Neural cell (in vitro differentiated cells): ENCODE measurements at regions not wholly inside any gene's neighbourhood (a gene's known extent, or its start where the extent isn't known, plus 50 kb on each side); places are given as distances from the start of the nearest gene placed in this dataset.

ENCODE experiments used
- H2AFZ ChIP-seq: fragments of 200-600, 300-800 bp; sonication (generic), shearing (Covaris generic); 2 replicates; pipeline ENCODE4 v1.6.0; 2014; ENCODE audit warnings: low read depth, mild to moderate bottlenecking, antibody characterized with exemption, low read length, moderate library complexity
- H3F3A ChIP-seq: fragments of 200-600 bp; shearing (Covaris generic); 2 replicates; pipeline ENCODE4 v1.6.1; 2016; ENCODE audit warnings: mild to moderate bottlenecking, moderate library complexity, mixed read lengths, antibody characterized with exemption, low read length; ENCODE audit not compliant: insufficient read depth, poor library complexity, severe bottlenecking
- H3K27ac ChIP-seq: fragments of 200-600, 300-800 bp; sonication (generic), shearing (Covaris generic); 2 replicates; pipeline ENCODE4 v1.5.1; 2014; ENCODE audit warnings: mild to moderate bottlenecking, low read length, moderate library complexity
- H3K27me3 ChIP-seq: fragments of 300-800, 200-600 bp; sonication (generic), shearing (Covaris generic); 2 replicates; pipeline ENCODE4 v1.6.0; 2014; ENCODE audit warnings: mild to moderate bottlenecking, low read depth, low read length, moderate library complexity; ENCODE audit not compliant: insufficient read depth
- H3K36me3 ChIP-seq: fragments of 300-800, 200-600 bp; sonication (generic), shearing (Covaris generic); 2 replicates; pipeline ENCODE4 v1.5.1; 2014; ENCODE audit warnings: mild to moderate bottlenecking, antibody characterized with exemption, low read length, moderate library complexity; ENCODE audit not compliant: insufficient read depth
- H3K4me2 ChIP-seq: fragments of 300-800, 200-600 bp; sonication (generic), shearing (Covaris generic); 2 replicates; pipeline ENCODE4 v1.6.0; 2014; ENCODE audit warnings: mild to moderate bottlenecking, low read length
- H3K4me3 ChIP-seq: fragments of 300-800, 200-600 bp; sonication (generic), shearing (Covaris generic); 2 replicates; pipeline ENCODE4 v1.5.1; 2014; ENCODE audit warnings: mild to moderate bottlenecking, low read length, moderate library complexity
- H3K79me2 ChIP-seq: fragments of 200-600 bp; shearing (Covaris generic); replicated peaks from 2 replicates; pipeline ENCODE4 v1.6.0; 2014; ENCODE audit warnings: mild to moderate bottlenecking, low read length, moderate library complexity; ENCODE audit not compliant: insufficient read depth
- H3K9ac ChIP-seq: fragments of 300-800, 200-600 bp; sonication (generic), shearing (Covaris generic); 2 replicates; pipeline ENCODE4 v1.6.1; 2016; ENCODE audit warnings: mild to moderate bottlenecking, low read length, mixed read lengths
- H3K9me2 ChIP-seq: fragments of 200-600 bp; shearing (Covaris generic); 2 replicates; pipeline ENCODE4 v1.6.1; 2016; ENCODE audit warnings: mild to moderate bottlenecking, low read length, mixed read lengths; ENCODE audit not compliant: insufficient read depth
- H3K9me3 ChIP-seq: fragments of 200-600, 300-800 bp; sonication (generic), shearing (Covaris generic); 2 replicates; pipeline ENCODE4 v1.6.1; 2016; ENCODE audit warnings: mild to moderate bottlenecking, mixed run types, low read length, moderate library complexity, mixed read lengths
- H4K20me1 ChIP-seq: fragments of 200-600 bp; shearing (Covaris generic); 2 replicates; pipeline ENCODE4 v1.6.1; 2016; ENCODE audit warnings: mild to moderate bottlenecking, mixed run types; ENCODE audit not compliant: insufficient read depth
- CTCF ChIP-seq: fragments of 450-650 bp; IDR thresholded peaks from 2 replicates; pipeline ENCODE4 v1.5.1; 2014; ENCODE audit warnings: antibody characterized with exemption, mild to moderate bottlenecking, moderate library complexity; ENCODE audit not compliant: poor library complexity, severe bottlenecking
- EP300 ChIP-seq: fragments of 450-650 bp; conservative IDR thresholded peaks from 2 replicates; pipeline ENCODE4 v1.6.1; 2014; ENCODE audit warnings: antibody characterized with exemption, mild to moderate bottlenecking, moderate library complexity; ENCODE audit not compliant: poor library complexity, severe bottlenecking
- EZH2 ChIP-seq: fragments of 200-600, 300-800 bp; shearing (Covaris generic), sonication (generic); IDR thresholded peaks from 2 replicates; pipeline ENCODE4 v1.6.1; 2014; ENCODE audit warnings: antibody characterized with exemption, low read length, borderline replicate concordance, mild to moderate bottlenecking; ENCODE audit not compliant: insufficient read depth, poor library complexity, severe bottlenecking
- MXI1 ChIP-seq: fragments of 450-650 bp; conservative IDR thresholded peaks from 2 replicates; pipeline ENCODE4 v1.6.1; 2014; ENCODE audit warnings: antibody characterized with exemption, mild to moderate bottlenecking; ENCODE audit not compliant: poor library complexity, severe bottlenecking
- POLR2AphosphoS5 ChIP-seq: IDR thresholded peaks from 2 replicates; pipeline ENCODE4 v1.6.1; 2012
- RAD21 ChIP-seq: fragments of 450-650 bp; conservative IDR thresholded peaks from 2 replicates; pipeline ENCODE4 v1.6.1; 2014; ENCODE audit warnings: antibody characterized with exemption, mild to moderate bottlenecking, moderate library complexity
- REST ChIP-seq: IDR thresholded peaks from 2 replicates; pipeline ENCODE4 v1.6.1; 2012; ENCODE audit warnings: borderline replicate concordance
- SMC3 ChIP-seq: fragments of 450-650 bp; conservative IDR thresholded peaks from 2 replicates; pipeline ENCODE4 v1.6.1; 2014; ENCODE audit warnings: antibody characterized with exemption, mild to moderate bottlenecking, moderate library complexity; ENCODE audit not compliant: poor library complexity
- TAF1 ChIP-seq: IDR thresholded peaks from 2 replicates; pipeline ENCODE4 v1.6.1; 2012; ENCODE audit warnings: low read depth

DNA sequence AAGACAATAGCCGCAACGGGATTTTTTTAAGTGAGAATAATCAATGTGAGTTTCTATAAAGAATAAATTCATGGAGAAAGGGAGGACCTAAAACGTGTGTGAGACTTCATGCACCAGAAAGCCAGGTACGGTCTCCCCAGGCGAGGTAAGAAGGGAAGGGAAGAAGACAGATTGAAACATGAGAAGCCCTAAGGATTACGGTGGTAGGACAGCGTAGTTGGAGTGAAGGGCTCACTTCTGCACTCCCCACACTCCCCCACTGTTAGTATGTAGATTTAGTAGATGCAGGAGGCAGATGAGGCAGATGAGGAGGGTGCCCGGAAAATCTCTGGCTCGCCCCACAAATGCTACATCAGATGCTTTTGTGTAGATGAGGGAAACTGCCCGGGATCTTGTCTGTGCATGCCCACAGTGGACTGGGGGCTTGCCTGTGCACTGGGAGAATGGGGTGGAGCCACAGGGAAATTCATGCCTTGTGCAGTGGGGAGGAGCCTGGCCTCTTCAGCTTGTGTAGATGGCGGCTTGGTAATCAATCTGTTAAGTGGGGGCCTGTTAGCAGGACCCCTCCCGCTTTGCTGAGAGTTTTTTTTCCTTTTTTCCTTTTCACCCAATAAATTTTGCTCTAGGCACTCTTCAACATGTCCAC, 1544.5 kb upstream of the TENM3 start:
- Histone ChIP-seq H3K79me2 (no peaks in the 10 kb centered on the region), H3K4me2 (no peak overlapping the region), H4K20me1 (no peaks in the 10 kb centered on the region), H3K27me3 (no peaks in the 10 kb centered on the region), H3K4me3 (no peak overlapping the region), H3K27ac (no peak overlapping the region), H3K9ac (no peak overlapping the region), H3K9me2 (no peaks in the 10 kb centered on the region), H2AFZ (no peak overlapping the region), H3F3A (no peaks in the 10 kb centered on the region), H3K9me3 (no peaks in the 10 kb centered on the region), H3K36me3 (no peaks in the 10 kb centered on the region)
- TF ChIP-seq REST: no peak
- no peak for TF ChIP-seq SMC3
- TF ChIP-seq RAD21: no peak
- no peak for TF ChIP-seq MXI1
- TF ChIP-seq EZH2: no peak
- no peak for TF ChIP-seq EP300
- no peak for TF ChIP-seq TAF1
- TF ChIP-seq CTCF: no peak
- TF ChIP-seq POLR2AphosphoS5: no peak

DNA sequence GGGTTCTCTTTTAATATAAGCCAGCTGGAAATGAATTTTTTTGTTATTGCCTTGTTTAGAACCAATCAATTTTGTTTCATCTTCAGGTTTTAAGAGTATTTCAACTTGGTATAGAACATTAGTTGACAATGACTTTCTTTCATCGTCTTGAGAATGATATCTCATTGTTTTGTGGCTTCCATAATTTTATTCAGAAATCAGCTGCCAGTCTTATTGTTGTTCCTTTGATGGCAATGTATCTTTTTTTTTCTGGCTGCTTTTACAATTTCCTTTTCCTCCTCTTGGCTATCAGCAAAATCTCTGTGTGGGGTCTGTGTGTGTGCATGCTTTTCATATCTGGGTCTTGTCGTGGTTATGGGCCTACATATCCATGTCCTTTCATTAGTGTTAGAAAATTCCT, 1536.4 kb upstream of the TENM3 start:
- TF ChIP-seq EP300 (no peak), REST (no peak), MXI1 (no peak), SMC3 (no peak), EZH2 (no peak), POLR2AphosphoS5 (no peak), TAF1 (no peak), RAD21 (no peak), CTCF (no peak)
- no peak overlapping the region for H3K4me2 ChIP-seq
- no peaks in the 10 kb centered on the region for H4K20me1 ChIP-seq

More for the DNA sequence above, 1536.4 kb upstream of the TENM3 start:
- Histone ChIP-seq H3K36me3 (no peaks in the 10 kb centered on the region), H3F3A (no peaks in the 10 kb centered on the region), H2AFZ (no peak overlapping the region), H3K9ac (no peak overlapping the region), H3K9me2 (no peaks in the 10 kb centered on the region), H3K9me3 (peaks cover 4% of the 10 kb centered on the region), H3K27ac (no peak overlapping the region), H3K27me3 (no peaks in the 10 kb centered on the region), H3K4me3 (no peak overlapping the region), H3K79me2 (no peaks in the 10 kb centered on the region)
